SU-DHL-6 (cell line): ENCODE measurements at regions not wholly inside any gene's neighbourhood (a gene's known extent, or its start where the extent isn't known, plus 50 kb on each side); places are given as distances from the start of the nearest gene placed in this dataset.

Experiments
- H2AFZ ChIP-seq: fragments of 200-600 bp; sonication (generic); 2 replicates; pipeline ENCODE4 v1.6.1; 2014; ENCODE audit warnings: low read depth, mild to moderate bottlenecking, moderate library complexity, mixed read lengths, antibody characterized with exemption, low read length; ENCODE audit not compliant: severe bottlenecking
- H3F3A ChIP-seq: fragments of 200-600 bp; shearing (Covaris generic); 2 replicates; pipeline ENCODE4 v1.6.0; 2016; ENCODE audit warnings: antibody characterized with exemption, mild to moderate bottlenecking; ENCODE audit not compliant: insufficient read depth
- H3K27ac ChIP-seq: fragments of 200-600 bp; sonication (generic); 2 replicates; pipeline ENCODE4 v1.5.1; 2016; ENCODE audit warnings: low read depth, mild to moderate bottlenecking, low read length, moderate library complexity, mixed read lengths
- H3K27me3 ChIP-seq: fragments of 200-600 bp; sonication (generic), shearing (Covaris generic); 2 replicates; pipeline ENCODE4 v1.6.0; 2014; ENCODE audit warnings: mild to moderate bottlenecking, low read length
- H3K36me3 ChIP-seq: fragments of 200-600 bp; sonication (generic); 2 replicates; pipeline ENCODE4 v1.6.1; 2014; ENCODE audit warnings: mild to moderate bottlenecking, low read length, mixed read lengths
- H3K4me2 ChIP-seq: fragments of 300-600, 200-600 bp; shearing (Covaris generic), sonication (generic); 2 replicates; pipeline ENCODE4 v1.6.0; 2014; ENCODE audit warnings: low read length, low read depth, mild to moderate bottlenecking; ENCODE audit not compliant: poor library complexity, severe bottlenecking
- H3K4me3 ChIP-seq: fragments of 200-600 bp; sonication (generic); 2 replicates; pipeline ENCODE4 v1.5.1; 2014; ENCODE audit warnings: antibody characterized with exemption, low read length, mild to moderate bottlenecking, mixed read lengths; ENCODE audit not compliant: insufficient read depth, poor library complexity, severe bottlenecking
- H3K79me2 ChIP-seq: fragments of 200-600 bp; sonication (generic); 2 replicates; pipeline ENCODE4 v1.6.1; 2014; ENCODE audit warnings: mild to moderate bottlenecking, low read length, moderate library complexity; ENCODE audit not compliant: insufficient read depth
- H3K9ac ChIP-seq: fragments of 200-600 bp; sonication (generic); 2 replicates; pipeline ENCODE4 v1.7.0; 2014; ENCODE audit warnings: mild to moderate bottlenecking, low read length
- H3K9me2 ChIP-seq: fragments of 200-600 bp; sonication (generic); replicated peaks from 2 replicates; pipeline ENCODE4 v1.6.1; 2014; ENCODE audit warnings: low read length; ENCODE audit not compliant: insufficient read depth
- H3K9me3 ChIP-seq: fragments of 200-600 bp; sonication (generic); 2 replicates; pipeline ENCODE4 v1.6.1; 2014; ENCODE audit warnings: low read length, mixed read lengths; ENCODE audit not compliant: insufficient read depth
- H4K20me1 ChIP-seq: fragments of 200-600 bp; sonication (generic); 2 replicates; pipeline ENCODE4 v1.6.1; 2014; ENCODE audit warnings: low read depth, mild to moderate bottlenecking, antibody characterized with exemption, low read length, moderate library complexity, mixed read lengths
- CTCF ChIP-seq: fragments of 200-600 bp; sonication (generic); IDR thresholded peaks from one replicate; pipeline ENCODE4 v1.5.1; 2017; ENCODE audit warnings: antibody characterized with exemption, mild to moderate bottlenecking, low read length, moderate library complexity; ENCODE audit not compliant: insufficient read depth, poor library complexity, severe bottlenecking
- EZH2phosphoT487 ChIP-seq: fragments of 200-600 bp; sonication (generic), shearing (Covaris generic); conservative IDR thresholded peaks from 2 replicates; pipeline ENCODE4 v1.6.1; 2018; ENCODE audit warnings: mild to moderate bottlenecking, antibody characterized with exemption, low read length, moderate library complexity, mixed read lengths

GRCh38 chr10:56698506-56698905, 337.4 kb upstream of the ZWINT start:
- Histone ChIP-seq H3K27ac (no peak overlapping the region), H4K20me1 (no peaks in the 10 kb centered on the region), H3K27me3 (no peaks in the 10 kb centered on the region), H3K9me2 (no peaks in the 10 kb centered on the region), H3K4me3 (no peak overlapping the region), H3F3A (no peaks in the 10 kb centered on the region), H3K4me2 (no peak overlapping the region), H3K36me3 (no peaks in the 10 kb centered on the region), H2AFZ (no peak overlapping the region), H3K79me2 (no peaks in the 10 kb centered on the region), H3K9me3 (no peaks in the 10 kb centered on the region), H3K9ac (no peak overlapping the region)
- TF ChIP-seq EZH2phosphoT487 (no peak), CTCF (no peak)

DNA sequence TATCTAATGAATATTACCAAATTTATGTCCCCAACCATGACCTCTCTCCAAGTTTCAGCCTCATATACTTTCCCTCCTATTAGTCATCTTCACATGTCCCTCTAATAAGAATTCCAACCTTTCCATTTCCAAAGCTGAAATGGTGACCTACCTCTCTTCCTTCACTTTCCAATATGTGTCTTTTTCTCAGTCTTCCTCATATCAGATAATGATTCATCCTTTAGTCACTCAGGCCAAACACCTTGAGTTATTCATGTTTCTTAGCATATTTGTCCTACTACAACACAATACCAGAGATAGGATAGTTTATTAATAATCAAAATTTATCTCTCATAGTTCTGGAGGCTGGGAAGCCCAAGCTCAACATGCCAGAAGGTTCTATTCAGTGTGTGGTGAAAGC, 318.5 kb upstream of the ZWINT start:
- H3K9ac ChIP-seq, result no peak overlapping the region
- no peak overlapping the region for H2AFZ ChIP-seq
- TF ChIP-seq CTCF (no peak), EZH2phosphoT487 (no peak)
- no peaks in the 10 kb centered on the region for H4K20me1 ChIP-seq
- H3K4me2 ChIP-seq, result no peak overlapping the region
- no peaks in the 10 kb centered on the region for H3K27me3 ChIP-seq
- H3K9me2 ChIP-seq, result no peaks in the 10 kb centered on the region
- H3K36me3 ChIP-seq, result no peaks in the 10 kb centered on the region
- H3K4me3 ChIP-seq, result no peak overlapping the region
- H3K27ac ChIP-seq, result no peak overlapping the region
- H3K79me2 ChIP-seq, result no peaks in the 10 kb centered on the region
- H3F3A ChIP-seq, result no peaks in the 10 kb centered on the region
- no peaks in the 10 kb centered on the region for H3K9me3 ChIP-seq

- no peak overlapping the region for H3K4me3 ChIP-seq
These were observed 301.8 kb upstream of the ZWINT start for GRCh38 chr10:56662765-56663447.

More at GRCh38 chr10:56662765-56663447, 301.8 kb upstream of the ZWINT start:
- Histone ChIP-seq H3K27ac (no peak overlapping the region), H3F3A (no peaks in the 10 kb centered on the region), H4K20me1 (no peaks in the 10 kb centered on the region), H3K27me3 (no peaks in the 10 kb centered on the region), H3K9ac (no peak overlapping the region), H2AFZ (no peak overlapping the region), H3K36me3 (no peaks in the 10 kb centered on the region), H3K79me2 (no peaks in the 10 kb centered on the region), H3K9me2 (no peaks in the 10 kb centered on the region), H3K4me2 (no peak overlapping the region), H3K9me3 (no peaks in the 10 kb centered on the region)
- TF ChIP-seq EZH2phosphoT487 (no peak), CTCF (no peak)
